ENCODE measurements at regions not wholly inside any gene's neighbourhood (a gene's known extent, or its start where the extent isn't known, plus 50 kb on each side); places are given as distances from the start of the nearest gene placed in this dataset.

DNA sequence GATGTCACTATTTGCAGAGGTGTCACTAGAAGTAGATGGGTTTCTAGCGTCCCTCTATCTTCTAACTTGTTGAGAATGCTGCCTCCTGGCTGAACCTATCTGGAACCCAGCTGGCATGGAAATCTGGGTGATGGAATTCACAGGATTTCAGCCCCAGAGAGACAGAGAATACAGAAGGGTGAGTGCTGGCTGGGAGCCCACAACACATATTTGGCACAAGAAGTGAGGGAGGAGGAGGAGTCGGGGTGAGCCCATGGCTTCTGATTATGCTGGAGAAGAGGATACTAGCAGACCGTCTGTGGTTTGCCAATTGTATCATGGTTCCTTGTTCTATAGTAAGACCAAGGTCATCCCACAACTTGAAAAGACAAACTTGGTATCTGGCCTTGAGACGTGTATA, 557.8 kb upstream of the SALL1 start:
- TF ChIP-seq, protein P1, sequence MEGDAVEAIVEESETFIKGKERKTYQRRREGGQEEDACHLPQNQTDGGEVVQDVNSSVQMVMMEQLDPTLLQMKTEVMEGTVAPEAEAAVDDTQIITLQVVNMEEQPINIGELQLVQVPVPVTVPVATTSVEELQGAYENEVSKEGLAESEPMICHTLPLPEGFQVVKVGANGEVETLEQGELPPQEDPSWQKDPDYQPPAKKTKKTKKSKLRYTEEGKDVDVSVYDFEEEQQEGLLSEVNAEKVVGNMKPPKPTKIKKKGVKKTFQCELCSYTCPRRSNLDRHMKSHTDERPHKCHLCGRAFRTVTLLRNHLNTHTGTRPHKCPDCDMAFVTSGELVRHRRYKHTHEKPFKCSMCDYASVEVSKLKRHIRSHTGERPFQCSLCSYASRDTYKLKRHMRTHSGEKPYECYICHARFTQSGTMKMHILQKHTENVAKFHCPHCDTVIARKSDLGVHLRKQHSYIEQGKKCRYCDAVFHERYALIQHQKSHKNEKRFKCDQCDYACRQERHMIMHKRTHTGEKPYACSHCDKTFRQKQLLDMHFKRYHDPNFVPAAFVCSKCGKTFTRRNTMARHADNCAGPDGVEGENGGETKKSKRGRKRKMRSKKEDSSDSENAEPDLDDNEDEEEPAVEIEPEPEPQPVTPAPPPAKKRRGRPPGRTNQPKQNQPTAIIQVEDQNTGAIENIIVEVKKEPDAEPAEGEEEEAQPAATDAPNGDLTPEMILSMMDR (IDR thresholded peaks at IDR 0.05; ENCODE audit: insufficient read depth, low read length): no peak
- no peak for TF ChIP-seq GABPA (IDR thresholded peaks at IDR 0.05; ENCODE audit: low read depth)
- TF ChIP-seq, protein P2, sequence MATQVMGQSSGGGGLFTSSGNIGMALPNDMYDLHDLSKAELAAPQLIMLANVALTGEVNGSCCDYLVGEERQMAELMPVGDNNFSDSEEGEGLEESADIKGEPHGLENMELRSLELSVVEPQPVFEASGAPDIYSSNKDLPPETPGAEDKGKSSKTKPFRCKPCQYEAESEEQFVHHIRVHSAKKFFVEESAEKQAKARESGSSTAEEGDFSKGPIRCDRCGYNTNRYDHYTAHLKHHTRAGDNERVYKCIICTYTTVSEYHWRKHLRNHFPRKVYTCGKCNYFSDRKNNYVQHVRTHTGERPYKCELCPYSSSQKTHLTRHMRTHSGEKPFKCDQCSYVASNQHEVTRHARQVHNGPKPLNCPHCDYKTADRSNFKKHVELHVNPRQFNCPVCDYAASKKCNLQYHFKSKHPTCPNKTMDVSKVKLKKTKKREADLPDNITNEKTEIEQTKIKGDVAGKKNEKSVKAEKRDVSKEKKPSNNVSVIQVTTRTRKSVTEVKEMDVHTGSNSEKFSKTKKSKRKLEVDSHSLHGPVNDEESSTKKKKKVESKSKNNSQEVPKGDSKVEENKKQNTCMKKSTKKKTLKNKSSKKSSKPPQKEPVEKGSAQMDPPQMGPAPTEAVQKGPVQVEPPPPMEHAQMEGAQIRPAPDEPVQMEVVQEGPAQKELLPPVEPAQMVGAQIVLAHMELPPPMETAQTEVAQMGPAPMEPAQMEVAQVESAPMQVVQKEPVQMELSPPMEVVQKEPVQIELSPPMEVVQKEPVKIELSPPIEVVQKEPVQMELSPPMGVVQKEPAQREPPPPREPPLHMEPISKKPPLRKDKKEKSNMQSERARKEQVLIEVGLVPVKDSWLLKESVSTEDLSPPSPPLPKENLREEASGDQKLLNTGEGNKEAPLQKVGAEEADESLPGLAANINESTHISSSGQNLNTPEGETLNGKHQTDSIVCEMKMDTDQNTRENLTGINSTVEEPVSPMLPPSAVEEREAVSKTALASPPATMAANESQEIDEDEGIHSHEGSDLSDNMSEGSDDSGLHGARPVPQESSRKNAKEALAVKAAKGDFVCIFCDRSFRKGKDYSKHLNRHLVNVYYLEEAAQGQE (IDR thresholded peaks at IDR 0.05; ENCODE audit: insufficient replicate concordance, low read depth): no peak

All from HL-60 (cell line).